ENCODE measurements at regions not wholly inside any gene's neighbourhood (a gene's known extent, or its start where the extent isn't known, plus 50 kb on each side); places are given as distances from the start of the nearest gene placed in this dataset.

GRCh38 chr3:167116120-167116922 is 263.8 kb downstream of the ZBBX start:
- no peaks in the 10 kb centered on the region for H3K9me3 ChIP-seq (replicated peaks)
- no peak for TF ChIP-seq CTCF (IDR thresholded peaks at IDR 0.05; ENCODE audit: borderline replicate concordance)
- no peaks in the 10 kb centered on the region for H3K27me3 ChIP-seq (ENCODE audit: low read depth)
- no peak overlapping the region for H3K27ac ChIP-seq (replicated peaks)
- H3K36me3 ChIP-seq, result no peaks in the 10 kb centered on the region
- DNase-seq, result peak; percentile 13
- H3K4me1 ChIP-seq, result no peaks in the 10 kb centered on the region
- no peak overlapping the region for H3K4me3 ChIP-seq
- intact Hi-C loops (cut with micrococcal nuclease), result no loop called here

- peak; percentile 5 for DNase-seq
- no peak overlapping the region for H3K27ac ChIP-seq (replicated peaks)
- H3K9me3 ChIP-seq (replicated peaks), result no peaks in the 10 kb centered on the region
- no peaks in the 10 kb centered on the region for H3K27me3 ChIP-seq (ENCODE audit: low read depth)
- TF ChIP-seq CTCF (IDR thresholded peaks at IDR 0.05; ENCODE audit: borderline replicate concordance), result no peak
- no peaks in the 10 kb centered on the region for H3K4me1 ChIP-seq
- intact Hi-C loops (cut with micrococcal nuclease), result no loop called here
- no peak overlapping the region for H3K4me3 ChIP-seq
- no peaks in the 10 kb centered on the region for H3K36me3 ChIP-seq
Measured at GRCh38 chr3:167115331-167115934, 264.7 kb downstream of the ZBBX start.

- Histone ChIP-seq H3K4me1 (no peaks in the 10 kb centered on the region), H3K4me3 (no peak overlapping the region), H3K27ac (replicated peaks) (no peak overlapping the region), H3K9me3 (replicated peaks) (no peaks in the 10 kb centered on the region), H3K36me3 (no peaks in the 10 kb centered on the region), H3K27me3 (ENCODE audit: low read depth) (no peaks in the 10 kb centered on the region)
- no peak for TF ChIP-seq CTCF (IDR thresholded peaks at IDR 0.05; ENCODE audit: borderline replicate concordance)
- DNase-seq, result peak; percentile 7
- intact Hi-C loops (cut with micrococcal nuclease), result no loop called here
Measured at GRCh38 chr3:167114619-167115018, 265.5 kb downstream of the ZBBX start.

- DNase-seq, result no peak
Measured at GRCh38 chr3:167113035-167113830, 266.9 kb downstream of the ZBBX start.

More at GRCh38 chr3:167113035-167113830, 266.9 kb downstream of the ZBBX start:
- TF ChIP-seq CTCF (IDR thresholded peaks at IDR 0.05; ENCODE audit: borderline replicate concordance), result no peak
- H3K9me3 ChIP-seq (replicated peaks), result no peaks in the 10 kb centered on the region
- no peaks in the 10 kb centered on the region for H3K36me3 ChIP-seq
- no peak overlapping the region for H3K27ac ChIP-seq (replicated peaks)
- no peaks in the 10 kb centered on the region for H3K4me1 ChIP-seq
- H3K4me3 ChIP-seq, result no peak overlapping the region
- H3K27me3 ChIP-seq (ENCODE audit: low read depth), result no peaks in the 10 kb centered on the region
- intact Hi-C loops (cut with micrococcal nuclease), result no loop called here

Data from left ventricle myocardium inferior (tissue), 1 donor.